PFSK-1 (cell line): ENCODE measurements at regions not wholly inside any gene's neighbourhood (a gene's known extent, or its start where the extent isn't known, plus 50 kb on each side); places are given as distances from the start of the nearest gene placed in this dataset.

Source experiments
- FOXP2 ChIP-seq: optimal IDR thresholded peaks from 2 replicates; pipeline ENCODE3; 2011; ENCODE audit warnings: borderline replicate concordance, control low read depth, inconsistent platforms; ENCODE audit not compliant: insufficient read depth; ENCODE audit errors: extremely low read length, extremely low read depth
- POLR2AphosphoS5 ChIP-seq: IDR thresholded peaks from 2 replicates; pipeline ENCODE4 v1.6.1; 2012; ENCODE audit warnings: low read depth, mild to moderate bottlenecking, control low read depth, low read length, moderate library complexity
- REST ChIP-seq, 2 experiments: IDR thresholded peaks; 2 replicates each; pipeline versions ENCODE4 v1.6.1 to v1.8.0; 2011 to 2012; ENCODE audit warnings: low read depth in 2 of 2, low read length in 2 of 2, control low read depth in 1 of 2, inconsistent platforms in 1 of 2, mild to moderate bottlenecking in 1 of 2, moderate library complexity in 1 of 2; ENCODE audit not compliant: insufficient read depth in 1 of 2
- SIN3A ChIP-seq: IDR thresholded peaks from 2 replicates; pipeline ENCODE4 v1.6.1; 2012; ENCODE audit warnings: mild to moderate bottlenecking, low read length, moderate library complexity, borderline replicate concordance; ENCODE audit not compliant: insufficient read depth
- TAF1 ChIP-seq: IDR thresholded peaks from 2 replicates; pipeline ENCODE4 v1.6.1; 2012; ENCODE audit warnings: low read length, control low read depth, borderline replicate concordance; ENCODE audit not compliant: insufficient read depth

- TF ChIP-seq SIN3A (no peak), TAF1 (no peak), REST (IDR thresholded peaks at IDR 0.05; ENCODE audit: insufficient read depth in 1 of 2, low read depth in 2 of 2, low read length in 2 of 2) (no peak), POLR2AphosphoS5 (no peak), FOXP2 (no peak)
Measured at GRCh38 chr2:12805033-12805432, 88.3 kb downstream of the TRIB2 start.

GRCh38 chr2:12806549-12807242, 90.0 kb downstream of the TRIB2 start:
- TF ChIP-seq POLR2AphosphoS5 (no peak), TAF1 (no peak), REST (IDR thresholded peaks at IDR 0.05; ENCODE audit: insufficient read depth in 1 of 2, low read depth in 2 of 2, low read length in 2 of 2) (no peak), FOXP2 (no peak), SIN3A (no peak)

GRCh38 chr2:12807907-12808810, 91.4 kb downstream of the TRIB2 start:
- TF ChIP-seq POLR2AphosphoS5 = no peak
- no peak for TF ChIP-seq FOXP2
- no peak for TF ChIP-seq SIN3A
- no peak for TF ChIP-seq TAF1
- no peak for TF ChIP-seq REST (IDR thresholded peaks at IDR 0.05; ENCODE audit: insufficient read depth in 1 of 2, low read depth in 2 of 2, low read length in 2 of 2)

GRCh38 chr2:12809526-12809925, 92.8 kb downstream of the TRIB2 start:
- no peak for TF ChIP-seq POLR2AphosphoS5
- TF ChIP-seq REST (IDR thresholded peaks at IDR 0.05; ENCODE audit: insufficient read depth in 1 of 2, low read depth in 2 of 2, low read length in 2 of 2) = no peak
- no peak for TF ChIP-seq SIN3A
- TF ChIP-seq FOXP2 = no peak
- TF ChIP-seq TAF1 = no peak

GRCh38 chr2:12811916-12812315, 95.2 kb downstream of the TRIB2 start:
- TF ChIP-seq REST (IDR thresholded peaks at IDR 0.05; ENCODE audit: insufficient read depth in 1 of 2, low read depth in 2 of 2, low read length in 2 of 2) = no peak
- TF ChIP-seq FOXP2 = no peak
- no peak for TF ChIP-seq TAF1
- TF ChIP-seq SIN3A = no peak
- no peak for TF ChIP-seq POLR2AphosphoS5
